ENCODE measurements at regions not wholly inside any gene's neighbourhood (a gene's known extent, or its start where the extent isn't known, plus 50 kb on each side); places are given as distances from the start of the nearest gene placed in this dataset.

- Histone ChIP-seq H3K36me3 (no peaks in the 10 kb centered on the region), H3K27ac (no peak overlapping the region), H3K9me3 (no peaks in the 10 kb centered on the region), H3K27me3 (no peaks in the 10 kb centered on the region), H3K4me1 (no peaks in the 10 kb centered on the region), H3K4me3 (no peak overlapping the region)
- WGBS, 4 donors: 60 to 80% (median 72%) methylated on average over 4 to 7 of the region's 7 CpGs
- no peak for DNase-seq
- no peak for TF ChIP-seq POLR2A (IDR thresholded peaks at IDR 0.05)
- no peak for TF ChIP-seq CTCF (IDR thresholded peaks at IDR 0.05)
- intact Hi-C loops (cut with DNase I): no loop called here
- ATAC-seq: no peak
These were observed 178.6 kb upstream of the SALL3 start for GRCh38 chr18:78801011-78801410.

GRCh38 chr18:78803104-78803503, 176.5 kb upstream of the SALL3 start:
- WGBS, 4 donors: 84 to 94% (median 88%) methylated on average over 6 to 9 of the region's 9 CpGs
- Histone ChIP-seq H3K4me1 (no peaks in the 10 kb centered on the region), H3K9me3 (peaks cover 0 to 3% (median 0%) of the 10 kb centered on the region in 12 donors), H3K4me3 (no peak overlapping the region), H3K27me3 (no peaks in the 10 kb centered on the region), H3K27ac (no peak overlapping the region), H3K36me3 (no peaks in the 10 kb centered on the region)
- DNase-seq (peak in 1 of 5 donors; percentile 10), ATAC-seq (no peak)
- intact Hi-C loops (cut with DNase I): no loop called here
- TF ChIP-seq CTCF (IDR thresholded peaks at IDR 0.05) (no peak), POLR2A (IDR thresholded peaks at IDR 0.05) (no peak)

- TF ChIP-seq POLR2A (IDR thresholded peaks at IDR 0.05) (no peak), CTCF (IDR thresholded peaks at IDR 0.05) (no peak)
- no peaks in the 10 kb centered on the region for H3K27me3 ChIP-seq
- H3K27ac ChIP-seq: no peak overlapping the region
- ATAC-seq (peak in 1 of 4 donors; percentile 13), DNase-seq (peak in 1 of 5 donors; percentile 20)
- H3K4me3 ChIP-seq: no peak overlapping the region
- 85 to 89% (median 89%) methylated on average over 23 to 26 of the region's 26 CpGs for WGBS, 4 donors
- intact Hi-C loops (cut with DNase I): no loop called here
- H3K36me3 ChIP-seq: no peaks in the 10 kb centered on the region
- H3K4me1 ChIP-seq: no peaks in the 10 kb centered on the region
- H3K9me3 ChIP-seq: peaks cover 0 to 3% (median 0%) of the 10 kb centered on the region in 12 donors
These were observed 175.2 kb upstream of the SALL3 start for GRCh38 chr18:78804206-78805030.

- WGBS, 4 donors: 68 to 74% (median 71%) methylated on average over 8 of the region's 8 CpGs
- no peak for ATAC-seq
- DNase-seq: peak in 1 of 5 donors; percentile 14
- Histone ChIP-seq H3K9me3 (peaks cover 0 to 3% (median 0%) of the 10 kb centered on the region in 12 donors), H3K27ac (no peak overlapping the region), H3K4me1 (no peaks in the 10 kb centered on the region), H3K36me3 (no peaks in the 10 kb centered on the region), H3K27me3 (no peaks in the 10 kb centered on the region), H3K4me3 (no peak overlapping the region)
- no peak for TF ChIP-seq CTCF (IDR thresholded peaks at IDR 0.05)
- no peak for TF ChIP-seq POLR2A (IDR thresholded peaks at IDR 0.05)
- intact Hi-C loops (cut with DNase I): no loop called here
These were observed 173.8 kb upstream of the SALL3 start for GRCh38 chr18:78805840-78806239.

All from heart left ventricle (tissue), 16 donors.